OCI-LY3 (cell line): ENCODE measurements at regions not wholly inside any gene's neighbourhood (a gene's known extent, or its start where the extent isn't known, plus 50 kb on each side); places are given as distances from the start of the nearest gene placed in this dataset.

Experiments
- H2AFZ ChIP-seq: fragments of 200-600, 300-600 bp; shearing (Covaris generic); 2 replicates; pipeline ENCODE4 v1.6.0; 2014; ENCODE audit warnings: antibody characterized with exemption, low read depth, low read length
- H3K27ac ChIP-seq: fragments of 200-600, 300-600 bp; sonication (generic); 2 replicates; pipeline ENCODE4 v1.5.1; 2014; ENCODE audit warnings: mild to moderate bottlenecking, low read length, moderate library complexity, mixed read lengths
- H3K27me3 ChIP-seq: fragments of 200-600, 300-600 bp; sonication (generic); 2 replicates; pipeline ENCODE4 v1.6.1; 2014; ENCODE audit warnings: low read depth, low read length, mixed read lengths
- H3K36me3 ChIP-seq: fragments of 200-600, 300-600 bp; sonication (generic); replicated peaks from 2 replicates; pipeline ENCODE3; 2014; ENCODE audit warnings: low read depth, low read length, mixed read lengths
- H3K4me1 ChIP-seq: fragments of 300-600, 200-600 bp; sonication (generic); 2 replicates; pipeline ENCODE4 v1.6.1; 2014; ENCODE audit warnings: low read length, mixed read lengths
- H3K4me2 ChIP-seq: fragments of 200-600, 300-600 bp; sonication (generic); 2 replicates; pipeline ENCODE4 v1.6.1; 2014; ENCODE audit warnings: low read length, mixed read lengths
- H3K4me3 ChIP-seq: fragments of 300-600, 200-600 bp; sonication (generic); 2 replicates; pipeline ENCODE4 v1.5.1; 2014; ENCODE audit warnings: antibody characterized with exemption, mild to moderate bottlenecking, low read length, moderate library complexity
- H3K79me2 ChIP-seq: fragments of 300-600, 200-600 bp; shearing (Covaris generic); 2 replicates; pipeline ENCODE4 v1.6.1; 2014; ENCODE audit warnings: mild to moderate bottlenecking, low read length, mixed read lengths
- H3K9ac ChIP-seq: fragments of 300-600, 200-600 bp; shearing (Covaris generic); 2 replicates; pipeline ENCODE4 v1.6.0; 2014; ENCODE audit warnings: mild to moderate bottlenecking, low read length, moderate library complexity
- H3K9me3 ChIP-seq: fragments of 200-600, 300-600 bp; shearing (Covaris generic); 2 replicates; pipeline ENCODE4 v1.6.1; 2014; ENCODE audit warnings: low read length, mixed read lengths; ENCODE audit not compliant: insufficient read depth
- H4K20me1 ChIP-seq: fragments of 200-600, 300-600 bp; sonication (generic); 2 replicates; pipeline ENCODE4 v1.6.1; 2016; ENCODE audit warnings: low read length, mixed read lengths; ENCODE audit not compliant: insufficient read depth
- EZH2phosphoT487 ChIP-seq: fragments of 200-600 bp; shearing (Covaris generic); IDR thresholded peaks from 2 replicates; pipeline ENCODE4 v1.6.1; 2018; ENCODE audit warnings: antibody characterized with exemption, mixed run types, low read depth
- TF ChIP-seq, protein P1 (sequence below): fragments of 200-600, 300-600 bp; sonication (generic); IDR thresholded peaks from 2 replicates; pipeline ENCODE4 v1.5.1; 2014; ENCODE audit warnings: antibody characterized with exemption, low read length, low read depth

DNA sequence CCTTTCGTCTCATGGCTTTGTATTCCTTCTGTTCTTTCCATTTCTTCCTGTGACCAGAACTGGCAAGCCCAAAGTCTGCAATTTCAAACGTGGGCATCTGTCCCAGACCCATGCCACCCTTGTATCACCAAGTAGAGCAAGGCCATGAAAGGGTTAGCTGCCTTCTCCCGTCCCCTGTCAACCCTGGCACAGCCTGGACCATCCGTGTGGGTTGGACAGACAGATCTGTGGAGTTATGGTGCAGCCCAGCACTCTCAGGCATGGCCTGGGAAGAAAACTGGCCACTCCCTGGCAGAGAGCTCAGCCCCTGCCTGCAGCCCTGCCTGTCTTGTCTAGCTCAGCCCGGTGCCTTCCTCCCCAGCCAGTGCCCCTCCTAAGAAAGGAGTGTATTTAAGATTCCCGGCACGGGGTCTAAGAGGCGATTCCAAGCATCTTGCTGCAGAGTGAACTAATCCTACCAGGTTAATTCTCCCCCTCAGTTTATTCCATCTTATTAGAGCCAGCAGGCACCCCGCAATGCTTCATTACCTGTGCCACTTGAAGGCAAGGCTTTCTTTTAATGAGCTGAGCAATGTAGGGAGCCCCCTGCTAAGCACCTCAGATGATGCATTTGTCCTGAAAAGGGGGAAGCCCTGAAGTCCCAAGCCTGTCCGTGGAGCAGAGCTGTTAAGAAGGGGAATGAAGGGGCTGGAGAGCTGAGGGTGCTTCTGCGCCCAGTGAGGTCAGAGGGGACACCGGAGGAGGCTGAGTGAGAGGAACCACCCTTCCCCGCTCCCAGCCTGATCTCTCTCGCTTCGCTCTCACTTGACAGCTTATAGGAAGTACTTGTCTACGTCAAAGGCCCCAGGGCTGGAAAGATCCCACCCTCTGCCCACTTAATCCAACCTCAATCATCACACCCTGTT, 130.6 kb downstream of the SPATA19 start:
- H3K9ac ChIP-seq: no peak overlapping the region
- no peaks in the 10 kb centered on the region for H3K36me3 ChIP-seq
- H3K4me1 ChIP-seq: no peaks in the 10 kb centered on the region
- no peaks in the 10 kb centered on the region for H4K20me1 ChIP-seq
- no peak overlapping the region for H3K27ac ChIP-seq
- no peak overlapping the region for H3K4me2 ChIP-seq
- H3K27me3 ChIP-seq: no peaks in the 10 kb centered on the region
- H2AFZ ChIP-seq: no peak overlapping the region
- H3K9me3 ChIP-seq: no peaks in the 10 kb centered on the region
- no peaks in the 10 kb centered on the region for H3K79me2 ChIP-seq
- no peak overlapping the region for H3K4me3 ChIP-seq
- no peak for TF ChIP-seq EZH2phosphoT487
- TF ChIP-seq, protein P1, sequence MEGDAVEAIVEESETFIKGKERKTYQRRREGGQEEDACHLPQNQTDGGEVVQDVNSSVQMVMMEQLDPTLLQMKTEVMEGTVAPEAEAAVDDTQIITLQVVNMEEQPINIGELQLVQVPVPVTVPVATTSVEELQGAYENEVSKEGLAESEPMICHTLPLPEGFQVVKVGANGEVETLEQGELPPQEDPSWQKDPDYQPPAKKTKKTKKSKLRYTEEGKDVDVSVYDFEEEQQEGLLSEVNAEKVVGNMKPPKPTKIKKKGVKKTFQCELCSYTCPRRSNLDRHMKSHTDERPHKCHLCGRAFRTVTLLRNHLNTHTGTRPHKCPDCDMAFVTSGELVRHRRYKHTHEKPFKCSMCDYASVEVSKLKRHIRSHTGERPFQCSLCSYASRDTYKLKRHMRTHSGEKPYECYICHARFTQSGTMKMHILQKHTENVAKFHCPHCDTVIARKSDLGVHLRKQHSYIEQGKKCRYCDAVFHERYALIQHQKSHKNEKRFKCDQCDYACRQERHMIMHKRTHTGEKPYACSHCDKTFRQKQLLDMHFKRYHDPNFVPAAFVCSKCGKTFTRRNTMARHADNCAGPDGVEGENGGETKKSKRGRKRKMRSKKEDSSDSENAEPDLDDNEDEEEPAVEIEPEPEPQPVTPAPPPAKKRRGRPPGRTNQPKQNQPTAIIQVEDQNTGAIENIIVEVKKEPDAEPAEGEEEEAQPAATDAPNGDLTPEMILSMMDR: no peak

DNA sequence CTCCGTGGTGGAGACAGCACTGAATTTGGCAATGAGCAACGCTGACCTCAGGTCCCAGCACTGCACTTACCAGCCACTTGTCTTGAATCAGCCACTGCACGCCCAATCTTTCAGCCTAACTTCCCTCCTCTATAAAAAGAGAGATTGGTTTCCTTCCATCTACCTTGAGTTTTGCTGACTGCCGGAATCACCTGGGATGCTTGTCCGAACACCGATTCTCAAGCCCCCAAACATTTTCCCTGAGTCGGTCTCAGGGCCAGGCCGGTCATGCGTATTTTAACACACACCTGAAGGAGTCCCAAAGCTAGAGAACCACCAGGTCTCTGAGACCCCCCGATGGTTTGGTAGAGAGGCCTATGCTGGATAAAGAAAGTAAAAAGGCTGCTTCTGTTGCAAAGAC, 131.5 kb downstream of the SPATA19 start:
- TF ChIP-seq, protein P1: no peak
- Histone ChIP-seq H3K9ac (no peak overlapping the region), H3K4me1 (no peaks in the 10 kb centered on the region), H3K27me3 (no peaks in the 10 kb centered on the region), H3K36me3 (no peaks in the 10 kb centered on the region), H3K9me3 (no peaks in the 10 kb centered on the region), H2AFZ (no peak overlapping the region), H3K27ac (no peak overlapping the region), H3K4me2 (no peak overlapping the region), H3K4me3 (no peak overlapping the region), H3K79me2 (no peaks in the 10 kb centered on the region), H4K20me1 (no peaks in the 10 kb centered on the region)

DNA sequence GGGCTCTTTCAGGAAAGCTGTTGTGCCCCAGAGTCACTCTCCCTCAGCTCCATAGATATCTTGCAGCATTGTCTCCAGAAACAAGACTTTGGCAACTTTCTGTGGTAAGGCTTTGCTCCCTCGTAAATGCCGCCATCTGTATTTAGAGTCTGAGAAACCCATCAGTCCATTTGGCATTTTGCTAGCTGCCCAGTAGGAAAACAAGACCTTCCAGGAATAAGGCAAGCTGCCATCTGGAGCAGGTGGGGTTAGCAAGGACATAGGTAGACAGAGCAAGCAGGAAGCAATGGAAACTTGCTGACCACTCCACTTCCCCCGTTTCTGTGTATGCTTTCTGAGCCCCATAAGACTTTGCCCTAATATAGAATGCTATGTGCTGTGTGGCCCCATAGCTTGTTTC, 131.9 kb downstream of the SPATA19 start:
- no peak overlapping the region for H3K27ac ChIP-seq
- H3K79me2 ChIP-seq: no peaks in the 10 kb centered on the region

DNA sequence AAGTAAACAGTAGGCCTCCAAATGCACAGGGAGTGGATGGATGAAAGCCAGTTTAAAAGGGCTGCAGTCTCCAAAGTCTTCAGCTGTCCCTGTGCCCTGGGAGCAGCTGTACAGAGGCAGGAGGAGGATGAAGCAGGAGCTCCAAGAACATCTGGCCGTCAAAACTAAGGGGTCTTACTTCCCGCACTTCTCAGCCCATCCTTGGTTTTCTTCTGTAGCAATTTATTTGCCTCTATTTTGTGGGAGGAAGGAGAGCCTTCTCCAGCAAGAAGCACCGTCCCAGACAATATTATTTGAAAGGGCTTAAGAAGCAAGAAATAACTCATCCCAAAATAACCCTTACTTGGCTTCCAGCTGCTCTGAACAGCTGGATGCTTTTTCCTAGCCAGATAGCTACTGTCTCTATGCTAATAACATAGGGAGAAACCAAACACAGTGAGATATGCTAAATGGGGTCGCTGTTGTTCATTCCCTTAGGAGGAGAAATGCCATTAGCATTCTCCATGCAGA, 133.2 kb downstream of the SPATA19 start:
- H3K9me3 ChIP-seq: no peaks in the 10 kb centered on the region

More for the DNA sequence above, 131.9 kb downstream of the SPATA19 start:
- Histone ChIP-seq H3K4me2 (no peak overlapping the region), H3K27me3 (no peaks in the 10 kb centered on the region), H2AFZ (no peak overlapping the region), H4K20me1 (no peaks in the 10 kb centered on the region), H3K4me3 (no peak overlapping the region), H3K9me3 (no peaks in the 10 kb centered on the region), H3K36me3 (no peaks in the 10 kb centered on the region), H3K4me1 (no peaks in the 10 kb centered on the region), H3K9ac (no peak overlapping the region)
- TF ChIP-seq EZH2phosphoT487: no peak
- TF ChIP-seq, protein P1: no peak

More for the DNA sequence above, 133.2 kb downstream of the SPATA19 start:
- no peaks in the 10 kb centered on the region for H3K27me3 ChIP-seq
- H3K79me2 ChIP-seq: no peaks in the 10 kb centered on the region
- H3K36me3 ChIP-seq: no peaks in the 10 kb centered on the region
- no peak overlapping the region for H3K9ac ChIP-seq
- no peak overlapping the region for H2AFZ ChIP-seq
- H3K4me1 ChIP-seq: no peaks in the 10 kb centered on the region
- no peak overlapping the region for H3K4me3 ChIP-seq
- H3K4me2 ChIP-seq: no peak overlapping the region
- TF ChIP-seq EZH2phosphoT487: no peak
- TF ChIP-seq, protein P1: no peak
- H3K27ac ChIP-seq: no peak overlapping the region
- H4K20me1 ChIP-seq: no peaks in the 10 kb centered on the region
